Choroid plexus epithelial cell (primary cell): ENCODE measurements at regions not wholly inside any gene's neighbourhood (a gene's known extent, or its start where the extent isn't known, plus 50 kb on each side); places are given as distances from the start of the nearest gene placed in this dataset.

Experiments used
- DNase-seq: peaks from one replicate; pipeline ENCODE4 v3.0.0-alpha.2; 2010; ENCODE audit warnings: low read depth
- H3K4me3 ChIP-seq: 2 replicates; pipeline ENCODE4 v1.5.1; 2011; ENCODE audit warnings: low read depth, mild to moderate bottlenecking, control low read depth, low read length, moderate library complexity
- CTCF ChIP-seq: conservative IDR thresholded peaks from 2 replicates; pipeline ENCODE4 v1.5.1; 2011; ENCODE audit warnings: low read depth, mild to moderate bottlenecking, control low read depth, inconsistent platforms, low read length, moderate library complexity

GRCh38 chr15:94930441-94930840 is 699.1 kb downstream of the MCTP2 start:
- TF ChIP-seq CTCF: no peak
- DNase-seq: no peak
- no peak overlapping the region for H3K4me3 ChIP-seq

GRCh38 chr15:94930960-94931359 is 699.6 kb downstream of the MCTP2 start:
- no peak for TF ChIP-seq CTCF
- DNase-seq: no peak
- no peak overlapping the region for H3K4me3 ChIP-seq

GRCh38 chr15:94934440-94934839 is 703.1 kb downstream of the MCTP2 start:
- no peak overlapping the region for H3K4me3 ChIP-seq
- no peak for DNase-seq
- TF ChIP-seq CTCF: no peak

- no peak for DNase-seq
- TF ChIP-seq CTCF: no peak
- no peak overlapping the region for H3K4me3 ChIP-seq
These were observed 705.9 kb downstream of the MCTP2 start for GRCh38 chr15:94937242-94937641.

- no peak for TF ChIP-seq CTCF
- DNase-seq: no peak
- H3K4me3 ChIP-seq: no peak overlapping the region
These were observed 712.5 kb downstream of the MCTP2 start for GRCh38 chr15:94943888-94944287.

GRCh38 chr15:94951538-94951937 is 720.2 kb downstream of the MCTP2 start:
- TF ChIP-seq CTCF: no peak
- DNase-seq: no peak
- no peak overlapping the region for H3K4me3 ChIP-seq

GRCh38 chr15:94963953-94964352 is 732.6 kb downstream of the MCTP2 start:
- no peak for TF ChIP-seq CTCF
- DNase-seq: no peak
- no peak overlapping the region for H3K4me3 ChIP-seq
